Parathyroid adenoma (tissue), 2 donors: ENCODE measurements at regions not wholly inside any gene's neighbourhood (a gene's known extent, or its start where the extent isn't known, plus 50 kb on each side); places are given as distances from the start of the nearest gene placed in this dataset.

ENCODE experiments used
- H2AFZ ChIP-seq: fragments of 300-600 bp; sonication (generic); one replicate; pipeline ENCODE4 v1.7.0; 2017; ENCODE audit warnings: antibody characterized with exemption, mild to moderate bottlenecking
- H3K27ac ChIP-seq: fragments of 300-600 bp; sonication (generic); one replicate; pipeline ENCODE4 v1.7.0; 2017
- H3K27me3 ChIP-seq: fragments of 300-600 bp; sonication (generic); one replicate; pipeline ENCODE4 v1.7.0; 2017; ENCODE audit warnings: low read length; ENCODE audit not compliant: control insufficient read depth, insufficient read depth
- H3K36me3 ChIP-seq: fragments of 300-600 bp; sonication (generic); one replicate; pipeline ENCODE4 v1.7.0; 2017; ENCODE audit warnings: low read length; ENCODE audit not compliant: control insufficient read depth, insufficient read depth
- H3K4me1 ChIP-seq: fragments of 300-600 bp; sonication (generic); one replicate; pipeline ENCODE4 v1.7.0; 2017; ENCODE audit warnings: control low read depth
- H3K4me2 ChIP-seq: fragments of 300-600 bp; sonication (generic); one replicate; pipeline ENCODE4 v1.7.0; 2017; ENCODE audit warnings: low read length
- H3K4me3 ChIP-seq: fragments of 300-600 bp; sonication (generic); one replicate; pipeline ENCODE4 v1.7.0; 2017; ENCODE audit warnings: low read depth, low read length
- H3K79me2 ChIP-seq: fragments of 300-600 bp; sonication (generic); one replicate; pipeline ENCODE4 v1.7.0; 2017; ENCODE audit warnings: control low read depth
- H3K9ac ChIP-seq: fragments of 300-600 bp; sonication (generic); one replicate; pipeline ENCODE4 v1.7.0; 2017; ENCODE audit warnings: mild to moderate bottlenecking
- H3K9me3 ChIP-seq: fragments of 300-600 bp; sonication (generic); one replicate; pipeline ENCODE4 v1.7.0; 2017; ENCODE audit warnings: low read length; ENCODE audit not compliant: control insufficient read depth
- CTCF ChIP-seq: fragments of 300-600 bp; sonication (generic); IDR thresholded peaks from one replicate; pipeline ENCODE4 v1.7.0; 2017; ENCODE audit warnings: antibody characterized with exemption, mild to moderate bottlenecking
- donor health status: primary hyperparathyroidism.

GRCh38 chr4:24114919-24115500 lies 225.2 kb upstream of the PPARGC1A start:
- H2AFZ ChIP-seq, result no peak overlapping the region
- H3K4me3 ChIP-seq, result no peak overlapping the region
- H3K9ac ChIP-seq, result no peak overlapping the region
- H3K36me3 ChIP-seq, result no peaks in the 10 kb centered on the region
- no peaks in the 10 kb centered on the region for H3K9me3 ChIP-seq
- H3K27ac ChIP-seq, result no peak overlapping the region
- H3K27me3 ChIP-seq, result no peaks in the 10 kb centered on the region
- no peaks in the 10 kb centered on the region for H3K4me1 ChIP-seq
- no peak overlapping the region for H3K4me2 ChIP-seq
- TF ChIP-seq CTCF, result no peak
- H3K79me2 ChIP-seq, result no peaks in the 10 kb centered on the region

- Histone ChIP-seq H3K9me3 (no peaks in the 10 kb centered on the region), H2AFZ (no peak overlapping the region), H3K4me1 (no peaks in the 10 kb centered on the region), H3K36me3 (no peaks in the 10 kb centered on the region), H3K9ac (no peak overlapping the region), H3K4me2 (no peak overlapping the region), H3K79me2 (no peaks in the 10 kb centered on the region), H3K27ac (no peak overlapping the region), H3K4me3 (no peak overlapping the region), H3K27me3 (no peaks in the 10 kb centered on the region)
- no peak for TF ChIP-seq CTCF
Observed at GRCh38 chr4:24114444-24114843, 224.6 kb upstream of the PPARGC1A start.

GRCh38 chr4:24112466-24112865 lies 222.6 kb upstream of the PPARGC1A start:
- Histone ChIP-seq H3K27ac (no peak overlapping the region), H3K9ac (no peak overlapping the region), H3K27me3 (no peaks in the 10 kb centered on the region), H3K36me3 (no peaks in the 10 kb centered on the region), H3K79me2 (no peaks in the 10 kb centered on the region), H2AFZ (no peak overlapping the region), H3K9me3 (no peaks in the 10 kb centered on the region), H3K4me1 (no peaks in the 10 kb centered on the region), H3K4me2 (no peak overlapping the region), H3K4me3 (no peak overlapping the region)
- TF ChIP-seq CTCF, result no peak

GRCh38 chr4:24108567-24108966 lies 218.7 kb upstream of the PPARGC1A start:
- no peak for TF ChIP-seq CTCF
- Histone ChIP-seq H3K79me2 (no peaks in the 10 kb centered on the region), H3K27me3 (no peaks in the 10 kb centered on the region), H3K36me3 (no peaks in the 10 kb centered on the region), H3K4me1 (no peaks in the 10 kb centered on the region), H3K27ac (no peak overlapping the region), H3K4me3 (no peak overlapping the region), H3K4me2 (no peak overlapping the region), H2AFZ (no peak overlapping the region), H3K9me3 (no peaks in the 10 kb centered on the region), H3K9ac (no peak overlapping the region)

- H3K27ac ChIP-seq, result no peak overlapping the region
- no peak overlapping the region for H3K9ac ChIP-seq
- H3K9me3 ChIP-seq, result no peaks in the 10 kb centered on the region
- no peaks in the 10 kb centered on the region for H3K4me1 ChIP-seq
- no peak overlapping the region for H2AFZ ChIP-seq
- no peaks in the 10 kb centered on the region for H3K79me2 ChIP-seq
- no peaks in the 10 kb centered on the region for H3K36me3 ChIP-seq
- H3K4me3 ChIP-seq, result no peak overlapping the region
- TF ChIP-seq CTCF, result no peak
- no peaks in the 10 kb centered on the region for H3K27me3 ChIP-seq
- no peak overlapping the region for H3K4me2 ChIP-seq
Observed at GRCh38 chr4:24105327-24106038, 215.6 kb upstream of the PPARGC1A start.
